HK-2 (cell line): ENCODE measurements at regions not wholly inside any gene's neighbourhood (a gene's known extent, or its start where the extent isn't known, plus 50 kb on each side); places are given as distances from the start of the nearest gene placed in this dataset.
"Not testable (repeated sequence)": the region's sequence is repeated elsewhere in the genome, so short reads cannot be mapped to it uniquely, and the experiment has no call there.

ENCODE experiments used
- DNase-seq: peaks from one replicate; pipeline ENCODE4 v3.0.0-alpha.2; 2018; ENCODE audit not compliant: unreplicated experiment

GRCh38 chr13:80513196-80513595 lies 172.3 kb upstream of the SPRY2 start:
- no peak for DNase-seq

GRCh38 chr13:80510686-80511085 lies 169.8 kb upstream of the SPRY2 start:
- DNase-seq, result no peak

GRCh38 chr13:80509264-80509663 lies 168.3 kb upstream of the SPRY2 start:
- DNase-seq, result no peak

GRCh38 chr13:80508031-80508430 lies 167.1 kb upstream of the SPRY2 start:
- DNase-seq, result no peak

- no peak for DNase-seq
These were observed 163.5 kb upstream of the SPRY2 start for GRCh38 chr13:80504453-80504852.

- no peak for DNase-seq
These were observed 161.4 kb upstream of the SPRY2 start for GRCh38 chr13:80502359-80502758.

- DNase-seq, result no peak
These were observed 160.6 kb upstream of the SPRY2 start for GRCh38 chr13:80501556-80501955.

GRCh38 chr13:80499536-80500290 lies 158.8 kb upstream of the SPRY2 start:
- no peak for DNase-seq

GRCh38 chr13:80498433-80498832 lies 157.5 kb upstream of the SPRY2 start:
- no peak for DNase-seq

- no peak for DNase-seq
These were observed 157.1 kb upstream of the SPRY2 start for GRCh38 chr13:80497978-80498377.

- no peak for DNase-seq
These were observed 156.5 kb upstream of the SPRY2 start for GRCh38 chr13:80497439-80497838.

- no peak for DNase-seq
These were observed 155.9 kb upstream of the SPRY2 start for GRCh38 chr13:80496721-80497397.

GRCh38 chr13:80490491-80490943 lies 149.6 kb upstream of the SPRY2 start:
- DNase-seq, result not testable (repeated sequence)

- DNase-seq, result no peak
These were observed 145.5 kb upstream of the SPRY2 start for GRCh38 chr13:80486402-80486801.

GRCh38 chr13:80483157-80483556 lies 142.2 kb upstream of the SPRY2 start:
- no peak for DNase-seq

- DNase-seq, result no peak
These were observed 140.7 kb upstream of the SPRY2 start for GRCh38 chr13:80481588-80481987.

- no peak for DNase-seq
These were observed 136.9 kb upstream of the SPRY2 start for GRCh38 chr13:80477661-80478443.

- no peak for DNase-seq
These were observed 136.0 kb upstream of the SPRY2 start for GRCh38 chr13:80476953-80477352.

GRCh38 chr13:80475718-80476117 lies 134.8 kb upstream of the SPRY2 start:
- DNase-seq, result no peak

GRCh38 chr13:80473695-80474094 lies 132.8 kb upstream of the SPRY2 start:
- DNase-seq, result no peak

- DNase-seq, result no peak
These were observed 129.0 kb upstream of the SPRY2 start for GRCh38 chr13:80469853-80470381.

GRCh38 chr13:80469105-80469852 lies 128.4 kb upstream of the SPRY2 start:
- DNase-seq, result no peak
